Activated CD8-positive, alpha-beta memory T cell treated with anti-CD3 and anti-CD28 coated beads, Interleukin-2, amount 50 U/mL, for 4 hours (primary cell): ENCODE measurements at regions not wholly inside any gene's neighbourhood (a gene's known extent, or its start where the extent isn't known, plus 50 kb on each side); places are given as distances from the start of the nearest gene placed in this dataset.
A peak's percentile ranks its signal among the peaks of the same experiment; 100 is the strongest.
"Not testable (repeated sequence)": the region's sequence is repeated elsewhere in the genome, so short reads cannot be mapped to it uniquely, and the experiment has no call there.

ENCODE experiments used
- DNase-seq: peaks from one replicate; pipeline ENCODE4 v3.0.0-alpha.2; 2020

GRCh38 chr17:56690441-56691291 lies 97.2 kb downstream of the NOG start:
- DNase-seq, result no peak

- DNase-seq, result no peak
These were observed 101.3 kb downstream of the NOG start for GRCh38 chr17:56694825-56695224.

DNA sequence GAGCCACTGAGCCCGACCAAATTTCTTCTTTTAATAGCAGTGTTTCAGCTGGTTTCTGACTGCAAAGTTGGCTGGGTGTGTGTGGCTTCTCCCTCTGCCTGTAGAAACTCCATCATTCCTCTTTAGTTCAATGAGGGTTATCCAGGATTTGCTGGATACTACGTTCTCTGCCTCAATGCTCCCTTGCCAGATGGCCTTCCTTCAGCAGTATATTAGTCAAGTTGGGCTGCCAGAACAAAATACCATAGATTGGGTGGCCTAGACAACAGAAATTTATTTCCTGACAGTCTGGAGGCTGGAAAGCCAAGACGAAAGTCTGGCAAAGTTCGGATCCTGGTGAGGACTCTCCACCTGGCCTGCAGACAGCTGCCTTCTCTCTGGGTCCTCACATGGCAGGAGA lies 103.7 kb downstream of the NOG start:
- no peak for DNase-seq

- no peak for DNase-seq
These were observed 105.8 kb downstream of the NOG start for GRCh38 chr17:56699186-56699894.

DNA sequence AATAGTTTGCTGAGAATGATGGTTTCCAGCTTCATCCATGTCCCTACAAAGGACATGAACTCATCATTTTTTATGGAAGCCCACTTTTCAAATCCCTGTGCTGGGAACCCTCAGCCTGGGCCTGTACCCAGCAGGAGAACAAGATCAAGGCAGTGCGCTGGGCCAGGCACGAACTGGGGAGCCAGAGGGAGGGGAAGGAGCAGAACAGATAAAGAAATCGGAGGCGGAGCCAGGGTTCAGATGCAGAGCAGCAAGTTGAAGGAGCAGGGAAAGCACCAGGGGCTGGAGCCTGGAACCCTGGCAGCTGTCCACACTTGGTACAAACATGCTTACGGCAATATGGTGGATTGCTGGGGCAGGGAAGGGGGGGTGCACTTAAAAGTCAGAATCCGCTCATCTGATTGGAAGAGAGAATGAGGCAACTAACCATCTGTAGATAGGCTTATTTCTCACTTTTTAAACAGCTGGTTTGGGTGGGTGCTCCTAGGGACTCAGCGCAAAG lies 107.5 kb downstream of the NOG start:
- DNase-seq, result no peak

DNA sequence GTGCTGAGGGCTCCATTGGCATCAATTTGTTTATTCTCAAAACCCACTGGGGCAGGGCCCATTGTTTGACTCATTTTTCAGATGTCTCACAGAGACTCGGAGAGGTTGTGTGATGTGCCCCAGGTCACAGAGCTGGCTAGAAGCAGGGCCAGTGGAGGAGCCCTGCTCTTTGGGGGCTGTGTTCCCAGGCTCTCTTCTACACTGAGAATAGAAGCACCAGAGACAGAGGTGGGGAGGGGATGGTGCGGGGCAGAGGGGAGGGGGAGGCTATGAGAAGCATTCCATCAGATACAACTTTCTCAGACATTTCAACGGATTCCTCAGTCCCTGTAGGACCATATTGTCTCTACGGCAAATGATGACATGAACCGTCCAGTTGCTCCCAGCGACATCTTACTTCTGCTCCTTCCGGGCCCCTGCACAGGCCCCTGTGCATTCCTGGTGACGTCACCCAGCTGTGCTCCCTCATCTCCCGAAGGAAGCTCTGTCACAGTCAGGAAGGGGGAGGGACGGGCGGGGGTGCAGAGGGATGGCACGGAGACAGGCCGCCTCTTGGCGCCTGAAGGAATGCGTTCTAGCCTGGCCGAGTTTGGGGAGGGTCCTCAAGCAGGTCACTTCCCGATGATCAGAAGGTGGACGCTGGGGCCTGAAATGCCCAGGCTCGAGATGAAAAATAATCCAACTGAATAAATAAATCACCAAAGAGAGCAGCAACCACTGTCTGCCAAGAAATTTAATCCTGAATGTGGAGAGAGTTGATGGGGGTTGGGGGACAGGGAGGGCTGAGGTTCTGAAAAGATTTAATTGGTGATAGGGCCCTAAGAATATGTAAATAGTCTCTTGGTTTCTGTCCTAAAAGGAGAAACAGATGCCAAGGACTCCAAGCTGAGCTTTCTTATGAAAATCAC lies 114.1 kb downstream of the NOG start:
- DNase-seq, result no peak

DNA sequence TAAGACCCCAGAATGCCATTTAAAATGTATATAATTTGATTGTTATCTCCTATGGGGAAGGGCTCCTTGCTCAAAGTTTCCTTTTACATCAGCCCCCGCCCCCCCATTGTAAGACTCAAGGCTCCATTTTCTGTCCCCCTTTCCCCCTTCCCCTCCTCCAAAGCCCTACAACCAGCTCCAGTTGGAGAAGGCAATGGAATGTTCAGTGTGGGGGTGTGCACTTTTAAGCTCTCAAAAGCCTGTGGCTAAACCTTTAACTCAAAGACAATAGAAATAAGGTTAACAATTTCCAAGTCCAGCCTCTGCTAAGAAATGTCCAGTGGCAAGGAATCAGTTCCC lies 114.7 kb downstream of the NOG start:
- no peak for DNase-seq

GRCh38 chr17:56708670-56709410 lies 115.3 kb downstream of the NOG start:
- no peak for DNase-seq

GRCh38 chr17:56710986-56711385 lies 117.5 kb downstream of the NOG start:
- DNase-seq, result no peak

DNA sequence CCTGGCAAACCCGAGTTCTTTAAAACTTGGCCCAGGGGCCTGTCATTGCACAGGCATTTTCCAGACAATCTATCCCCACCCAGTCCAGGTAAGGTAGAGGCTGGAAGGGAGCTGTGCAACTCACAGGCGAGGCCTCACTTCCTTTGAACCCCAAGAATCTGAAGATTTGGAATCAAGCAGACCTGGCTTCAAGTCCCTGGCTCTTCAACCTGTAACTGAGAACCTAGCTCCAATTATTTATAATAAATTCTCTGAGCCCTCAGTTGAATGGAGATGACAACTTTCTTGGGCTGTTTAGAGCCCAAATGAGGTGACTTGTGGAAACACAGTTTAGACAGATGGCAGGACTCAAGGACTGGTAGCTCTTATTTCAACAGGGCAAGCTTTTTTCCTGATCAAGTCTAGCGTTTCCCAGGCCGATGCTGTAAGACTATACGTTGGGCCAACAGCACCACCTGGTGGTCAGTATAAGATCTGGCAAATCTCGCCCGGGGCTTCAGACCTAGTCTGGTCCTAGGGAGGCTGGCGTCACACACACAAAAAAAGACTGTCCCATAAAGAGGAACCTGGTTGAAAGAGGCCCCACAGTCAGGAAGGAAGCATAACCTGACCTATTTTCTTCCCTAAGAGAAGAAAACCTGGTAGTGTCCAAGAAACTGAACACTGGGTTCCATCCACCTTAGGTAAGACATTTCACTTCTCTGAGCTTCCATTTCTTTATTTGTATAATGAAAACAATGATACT lies 117.9 kb downstream of the C17orf67 start:
- peak; percentile 75 for DNase-seq

GRCh38 chr17:56717471-56717870 lies 116.2 kb downstream of the C17orf67 start:
- DNase-seq, result no peak

DNA sequence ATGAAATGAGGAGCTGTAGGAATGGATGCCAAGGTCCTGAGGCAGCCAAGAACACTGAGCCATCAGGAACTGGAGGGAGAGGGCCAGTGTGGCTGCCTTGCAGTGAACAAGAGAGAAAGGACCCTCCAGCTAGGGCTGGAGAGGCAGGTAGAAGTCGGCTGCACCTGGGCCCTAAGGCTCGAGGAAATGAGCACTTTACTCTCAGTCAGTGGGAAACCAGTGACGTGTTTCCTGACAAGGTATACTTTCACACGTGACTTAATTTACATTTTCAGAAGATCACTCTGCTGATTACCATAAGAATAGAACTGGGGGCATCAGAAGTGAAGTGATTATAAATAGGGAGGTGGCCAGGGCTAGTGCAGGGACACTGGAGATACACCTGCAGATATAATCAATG lies 115.2 kb downstream of the C17orf67 start:
- no peak for DNase-seq

GRCh38 chr17:56723421-56723820 lies 110.3 kb downstream of the C17orf67 start:
- no peak for DNase-seq

- DNase-seq, result no peak
These were observed 109.1 kb downstream of the C17orf67 start for GRCh38 chr17:56724664-56725063.

DNA sequence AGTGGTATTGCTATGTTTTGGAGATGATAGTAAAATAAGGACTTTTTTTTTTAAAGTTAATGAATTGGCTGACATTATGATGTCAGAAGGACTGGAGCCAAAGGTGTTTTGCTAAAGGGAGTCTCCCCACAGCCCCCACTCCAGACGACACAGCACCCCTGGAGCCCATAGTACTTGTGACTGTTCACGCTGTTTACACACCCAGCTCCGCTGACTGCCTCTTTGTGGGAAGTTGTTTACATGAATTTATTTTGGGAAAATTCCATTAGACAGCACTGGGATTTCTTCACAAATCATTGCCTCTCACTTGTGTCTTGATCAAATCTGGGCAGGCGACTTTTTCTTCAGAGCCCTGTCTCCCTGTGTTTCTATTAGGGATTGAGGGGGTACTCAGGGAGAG lies 108.6 kb downstream of the C17orf67 start:
- DNase-seq, result no peak

GRCh38 chr17:56727876-56728617 lies 105.7 kb downstream of the C17orf67 start:
- DNase-seq, result no peak

DNA sequence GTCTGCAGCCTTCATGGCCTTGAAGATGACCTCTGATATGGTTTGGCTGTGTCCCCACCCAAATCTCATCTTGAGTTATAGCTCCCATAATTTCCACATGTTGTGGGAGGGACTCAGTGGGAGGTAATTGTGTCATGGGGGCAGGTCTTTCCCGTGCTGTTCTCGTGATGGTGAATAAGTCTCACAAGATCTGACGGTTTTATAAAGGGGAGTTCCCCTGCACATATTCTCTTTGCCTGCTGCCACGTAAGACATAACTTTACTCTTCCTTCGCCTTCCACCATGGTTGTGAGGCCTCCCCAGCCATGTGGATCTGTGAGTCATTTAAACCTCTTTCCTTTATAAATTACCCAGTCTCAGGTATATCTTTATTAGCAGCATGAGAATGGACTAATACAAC lies 102.6 kb downstream of the C17orf67 start:
- DNase-seq, result not testable (repeated sequence)

- no peak for DNase-seq
These were observed 99.9 kb downstream of the C17orf67 start for GRCh38 chr17:56733833-56734232.

- no peak for DNase-seq
These were observed 97.9 kb downstream of the C17orf67 start for GRCh38 chr17:56735842-56736241.

- no peak for DNase-seq
These were observed 96.1 kb downstream of the C17orf67 start for GRCh38 chr17:56737421-56738161.
